Trophoblast cell (in vitro differentiated cells and primary cell): ENCODE measurements at regions not wholly inside any gene's neighbourhood (a gene's known extent, or its start where the extent isn't known, plus 50 kb on each side); places are given as distances from the start of the nearest gene placed in this dataset.

Experiments used
- DNase-seq, 2 donors: peaks; one replicate each; pipeline ENCODE4 v3.0.0-alpha.2; 2016
- H2AFZ ChIP-seq: 2 replicates; pipeline ENCODE4 v1.6.1; 2013; ENCODE audit warnings: low read length, moderate library complexity, mild to moderate bottlenecking; ENCODE audit not compliant: insufficient read depth, poor library complexity
- H2AK5ac ChIP-seq: 2 replicates; pipeline ENCODE4 v1.6.1; 2013; ENCODE audit warnings: mild to moderate bottlenecking, low read length
- H2BK120ac ChIP-seq: 2 replicates; pipeline ENCODE4 v1.6.1; 2013; ENCODE audit warnings: low read length, mild to moderate bottlenecking, moderate library complexity; ENCODE audit not compliant: insufficient read depth, poor library complexity
- H2BK12ac ChIP-seq: 2 replicates; pipeline ENCODE4 v1.6.1; 2013; ENCODE audit warnings: mild to moderate bottlenecking, low read length, moderate library complexity
- H2BK5ac ChIP-seq: 2 replicates; pipeline ENCODE4 v1.6.1; 2013; ENCODE audit warnings: low read length, low read depth, moderate library complexity, mild to moderate bottlenecking; ENCODE audit not compliant: poor library complexity
- H3K14ac ChIP-seq: 2 replicates; pipeline ENCODE4 v1.6.1; 2013; ENCODE audit warnings: mild to moderate bottlenecking, low read length
- H3K18ac ChIP-seq: 2 replicates; pipeline ENCODE4 v1.6.1; 2013; ENCODE audit warnings: mild to moderate bottlenecking, low read length
- H3K23ac ChIP-seq: 2 replicates; pipeline ENCODE4 v1.6.1; 2013; ENCODE audit warnings: low read length
- H3K27ac ChIP-seq: 2 replicates; pipeline ENCODE4 v1.5.1; 2013; ENCODE audit warnings: low read depth, mild to moderate bottlenecking, inconsistent platforms, low read length, moderate library complexity
- H3K27me3 ChIP-seq: 2 replicates; pipeline ENCODE4 v1.6.1; 2013; ENCODE audit warnings: inconsistent platforms, mild to moderate bottlenecking, low read length, moderate library complexity; ENCODE audit not compliant: insufficient read depth
- H3K36me3 ChIP-seq, 2 experiments: 1 replicate in 1 of 2; 2 replicates in 1 of 2; pipeline ENCODE4 v1.6.1; 2013; ENCODE audit warnings: low read length in 2 of 2, mild to moderate bottlenecking in 2 of 2, moderate library complexity in 1 of 2; ENCODE audit not compliant: insufficient read depth in 2 of 2, control insufficient read depth in 1 of 2
- H3K4ac ChIP-seq: 2 replicates; pipeline ENCODE4 v1.6.1; 2013; ENCODE audit warnings: low read depth, mild to moderate bottlenecking, low read length, moderate library complexity
- H3K4me1 ChIP-seq, 2 experiments: 1 replicate in 1 of 2; 2 replicates in 1 of 2; pipeline ENCODE4 v1.6.1; 2013; ENCODE audit warnings: low read length in 2 of 2, mild to moderate bottlenecking in 2 of 2, moderate library complexity in 1 of 2; ENCODE audit not compliant: insufficient read depth in 2 of 2, control insufficient read depth in 1 of 2
- H3K4me2 ChIP-seq: 2 replicates; pipeline ENCODE4 v1.6.1; 2013; ENCODE audit warnings: inconsistent platforms, mild to moderate bottlenecking, low read length, moderate library complexity
- H3K4me3 ChIP-seq: 2 replicates; pipeline ENCODE4 v1.5.1; 2013; ENCODE audit warnings: mild to moderate bottlenecking, low read depth, low read length, inconsistent platforms
- H3K79me1 ChIP-seq: one replicate; pipeline ENCODE4 v1.6.1; 2013; ENCODE audit warnings: low read length
- H3K79me2 ChIP-seq: 2 replicates; pipeline ENCODE4 v1.6.1; 2013; ENCODE audit warnings: low read length, mild to moderate bottlenecking; ENCODE audit not compliant: control insufficient read depth, insufficient read depth, poor library complexity
- H3K9ac ChIP-seq: 2 replicates; pipeline ENCODE4 v1.6.1; 2013; ENCODE audit warnings: mild to moderate bottlenecking, low read length
- H3K9me3 ChIP-seq: 2 replicates; pipeline ENCODE4 v1.6.1; 2013; ENCODE audit warnings: low read depth, mild to moderate bottlenecking, control low read depth, inconsistent platforms, low read length; ENCODE audit not compliant: insufficient read depth
- H4K12ac ChIP-seq: 2 replicates; pipeline ENCODE4 v1.6.1; 2013; ENCODE audit warnings: low read depth, mild to moderate bottlenecking, low read length, moderate library complexity
- H4K8ac ChIP-seq: 2 replicates; pipeline ENCODE4 v1.6.1; 2013; ENCODE audit warnings: low read depth, mild to moderate bottlenecking, low read length, moderate library complexity
- H4K91ac ChIP-seq: one replicate; pipeline ENCODE4 v1.6.1; 2013; ENCODE audit warnings: low read depth, mild to moderate bottlenecking, low read length, moderate library complexity
- WGBS: extraction: QIAGEN DNeasy Blood & Tissue Kit; methylation state at CpG from one replicate; pipeline ENCODE4 v1.1.7; 2013; ENCODE audit warnings: missing lambda C conversion rate; ENCODE audit not compliant: insufficient read length, insufficient coverage; ENCODE audit errors: extremely low coverage; 5-methylcytosine and 5-hydroxymethylcytosine counted together

DNA sequence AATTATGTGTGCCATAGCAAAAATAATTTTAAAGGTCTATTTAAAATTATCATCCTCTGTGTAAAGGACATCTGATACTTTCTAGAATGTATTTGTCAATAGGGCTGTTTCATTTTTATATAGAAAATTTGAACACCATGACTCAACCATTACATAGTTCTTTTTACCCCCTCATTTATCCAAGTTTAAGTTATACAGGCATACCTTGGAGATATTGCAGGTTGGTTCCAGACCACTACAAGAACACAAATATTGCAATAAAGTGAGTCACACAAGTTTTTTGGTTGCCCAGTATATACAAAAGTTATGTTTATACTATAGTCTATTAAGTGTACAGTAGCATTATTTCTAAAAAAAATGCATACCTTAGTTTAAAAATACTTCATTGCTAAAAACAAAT is 130.4 kb downstream of the MSL3 start:
- H3K27me3 ChIP-seq = no peaks in the 10 kb centered on the region
- no peak overlapping the region for H2BK12ac ChIP-seq
- no peak overlapping the region for H2AFZ ChIP-seq
- H4K12ac ChIP-seq = no peak overlapping the region
- no peak overlapping the region for H2BK5ac ChIP-seq
- no peak overlapping the region for H3K9ac ChIP-seq
- DNase-seq = no peak
- H3K4me2 ChIP-seq = no peak overlapping the region
- peaks cover 0 to 2% of the 10 kb centered on the region in 2 experiments for H3K36me3 ChIP-seq
- no peak overlapping the region for H2AK5ac ChIP-seq
- H3K23ac ChIP-seq = no peak overlapping the region
- H3K27ac ChIP-seq = no peak overlapping the region
- H3K79me2 ChIP-seq = no peaks in the 10 kb centered on the region
- H3K4me1 ChIP-seq = peaks cover 0 to 2% of the 10 kb centered on the region in 2 experiments
- H3K79me1 ChIP-seq = no peaks in the 10 kb centered on the region
- no peak overlapping the region for H3K4me3 ChIP-seq
- no peaks in the 10 kb centered on the region for H3K9me3 ChIP-seq
- no peak overlapping the region for H4K91ac ChIP-seq
- H4K8ac ChIP-seq = no peak overlapping the region
- no peak overlapping the region for H3K4ac ChIP-seq
- no peak overlapping the region for H3K18ac ChIP-seq
- no peak overlapping the region for H3K14ac ChIP-seq
- H2BK120ac ChIP-seq = no peak overlapping the region

DNA sequence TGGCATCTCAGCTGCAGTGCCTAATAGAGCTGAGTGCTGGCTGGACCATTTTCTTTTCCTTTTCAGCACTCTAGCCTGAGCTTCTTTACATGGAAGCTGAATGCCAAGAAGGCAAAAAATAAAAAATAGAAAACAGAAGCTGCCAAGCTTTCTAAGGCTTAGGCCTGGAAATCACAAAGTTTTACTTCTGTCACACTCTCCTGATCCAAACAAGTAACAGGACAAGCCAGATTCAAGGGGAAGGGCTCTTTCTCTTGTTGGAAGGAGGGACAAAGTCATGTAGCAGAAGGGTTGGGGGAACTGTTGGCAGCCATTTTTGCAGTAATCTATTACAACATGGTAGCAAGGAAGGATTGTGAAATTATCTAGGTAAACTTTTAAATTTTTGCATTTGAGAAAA is 131.8 kb downstream of the MSL3 start:
- Histone ChIP-seq H3K79me1 (no peaks in the 10 kb centered on the region), H3K27me3 (no peaks in the 10 kb centered on the region), H3K9ac (no peak overlapping the region), H3K36me3 (peaks cover 0 to 2% of the 10 kb centered on the region in 2 experiments), H3K4me1 (peaks cover 0 to 2% of the 10 kb centered on the region in 2 experiments), H3K4me2 (no peak overlapping the region), H4K12ac (no peak overlapping the region), H2BK120ac (no peak overlapping the region), H3K4ac (no peak overlapping the region), H3K18ac (no peak overlapping the region), H2BK12ac (no peak overlapping the region), H2BK5ac (no peak overlapping the region), H3K14ac (no peak overlapping the region), H4K91ac (no peak overlapping the region), H4K8ac (no peak overlapping the region), H3K4me3 (no peak overlapping the region), H2AFZ (no peak overlapping the region), H3K23ac (no peak overlapping the region), H3K9me3 (no peaks in the 10 kb centered on the region), H3K79me2 (no peaks in the 10 kb centered on the region), H3K27ac (no peak overlapping the region), H2AK5ac (no peak overlapping the region)
- DNase-seq = no peak

DNA sequence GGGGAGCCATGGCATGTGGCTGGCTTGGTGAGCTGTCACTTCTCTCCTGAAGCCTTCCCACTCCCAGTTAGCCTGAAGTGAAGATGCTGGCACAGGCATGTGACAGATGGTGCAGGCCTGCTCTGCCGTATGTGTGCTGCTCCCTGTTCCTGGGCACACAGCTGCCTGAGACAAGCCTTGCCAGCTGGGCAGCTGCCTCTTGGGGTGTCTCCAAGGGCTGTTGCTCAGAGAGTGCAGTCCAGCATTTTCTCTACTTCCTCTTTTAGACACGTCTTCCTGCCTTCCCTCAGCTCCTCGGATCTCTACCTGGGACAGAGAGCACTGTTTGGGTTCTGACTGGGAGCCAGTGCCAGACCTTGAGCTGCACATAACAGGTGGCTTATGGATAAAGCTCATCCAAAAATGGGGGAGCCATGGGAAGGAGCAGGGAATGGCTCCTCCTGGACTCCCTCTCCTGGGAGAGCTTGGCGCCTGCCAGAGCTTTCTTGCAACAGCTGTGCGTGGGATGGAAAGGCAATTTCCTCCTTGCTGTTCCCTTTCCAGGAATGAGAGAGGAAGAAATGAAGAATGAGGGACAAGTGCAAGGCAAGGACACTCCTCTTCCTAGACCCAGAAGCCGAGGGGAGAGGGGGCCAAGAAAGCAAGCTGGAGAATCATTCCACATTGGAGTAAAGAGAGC is 132.9 kb downstream of the MSL3 start:
- Histone ChIP-seq H3K14ac (no peak overlapping the region), H3K4me2 (no peak overlapping the region), H3K4me1 (peaks cover 0 to 2% of the 10 kb centered on the region in 2 experiments), H2BK12ac (no peak overlapping the region), H4K12ac (no peak overlapping the region), H3K27me3 (no peaks in the 10 kb centered on the region), H2BK5ac (no peak overlapping the region), H2AK5ac (no peak overlapping the region), H3K27ac (no peak overlapping the region), H3K23ac (no peak overlapping the region), H3K79me2 (no peaks in the 10 kb centered on the region), H3K18ac (no peak overlapping the region), H3K4me3 (no peak overlapping the region), H3K9me3 (no peaks in the 10 kb centered on the region), H3K4ac (no peak overlapping the region), H3K79me1 (no peaks in the 10 kb centered on the region), H4K8ac (no peak overlapping the region), H2BK120ac (no peak overlapping the region), H4K91ac (no peak overlapping the region), H2AFZ (no peak overlapping the region), H3K36me3 (peaks cover 0 to 2% of the 10 kb centered on the region in 2 experiments), H3K9ac (no peak overlapping the region)
- no peak for DNase-seq
- WGBS = no CpG with 5 or more reads among the region's 6 CpGs

DNA sequence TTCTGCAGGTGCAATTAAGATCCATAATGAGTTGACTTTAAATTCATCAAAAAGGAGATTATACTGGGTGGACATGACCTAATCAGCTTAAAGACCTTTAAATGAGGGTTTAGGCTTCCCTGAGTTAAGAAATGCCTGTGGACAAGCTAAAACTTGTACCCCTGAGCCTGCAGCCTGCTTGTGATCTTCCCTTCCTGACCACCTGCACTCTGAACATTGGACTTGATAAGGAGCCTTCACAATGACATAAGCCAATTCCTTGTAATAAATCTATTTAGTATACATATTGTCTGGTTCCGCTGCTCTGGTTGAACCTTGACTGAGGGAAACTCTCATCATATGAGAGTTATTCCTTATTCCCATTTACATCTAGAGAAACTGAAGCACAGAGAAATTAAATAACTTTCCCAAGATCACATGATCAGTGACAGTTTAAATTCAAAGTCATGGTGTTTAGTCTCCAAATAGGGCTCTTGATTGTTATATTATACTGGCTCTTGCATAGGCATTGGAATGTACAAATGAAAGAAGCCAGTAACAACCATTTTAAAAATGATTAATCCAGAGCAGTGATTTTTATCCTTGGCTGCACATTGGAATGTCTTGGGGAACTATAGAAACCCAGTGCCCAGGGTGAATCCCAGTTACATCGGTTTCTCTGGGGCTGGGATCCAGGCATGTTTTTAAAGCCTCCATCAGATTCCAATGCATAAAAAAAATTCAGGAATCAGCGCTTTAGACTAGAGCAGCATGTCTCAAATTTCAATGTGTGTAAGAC is 136.1 kb downstream of the MSL3 start:
- no peak overlapping the region for H3K4me2 ChIP-seq
- no peak overlapping the region for H3K4me3 ChIP-seq
- no peak overlapping the region for H2AFZ ChIP-seq
- H2AK5ac ChIP-seq = no peak overlapping the region
- no peak overlapping the region for H3K27ac ChIP-seq
- no CpG with 5 or more reads among the region's 3 CpGs for WGBS
- no peak overlapping the region for H2BK120ac ChIP-seq
- no peak overlapping the region for H4K12ac ChIP-seq
- no peak overlapping the region for H3K23ac ChIP-seq
- DNase-seq = no peak
- no peak overlapping the region for H4K91ac ChIP-seq
- H3K36me3 ChIP-seq = peaks cover 0 to 2% of the 10 kb centered on the region in 2 experiments
- no peak overlapping the region for H3K14ac ChIP-seq
- no peaks in the 10 kb centered on the region for H3K4me1 ChIP-seq
- H3K79me2 ChIP-seq = no peaks in the 10 kb centered on the region
- no peak overlapping the region for H4K8ac ChIP-seq
- no peak overlapping the region for H2BK5ac ChIP-seq
- no peaks in the 10 kb centered on the region for H3K9me3 ChIP-seq
- H3K9ac ChIP-seq = no peak overlapping the region
- no peak overlapping the region for H2BK12ac ChIP-seq
- H3K4ac ChIP-seq = no peak overlapping the region
- no peak overlapping the region for H3K18ac ChIP-seq
- H3K27me3 ChIP-seq = no peaks in the 10 kb centered on the region
- H3K79me1 ChIP-seq = no peaks in the 10 kb centered on the region
